ENCODE measurements at regions not wholly inside any gene's neighbourhood (a gene's known extent, or its start where the extent isn't known, plus 50 kb on each side); places are given as distances from the start of the nearest gene placed in this dataset.

- no peak for TF ChIP-seq CTCF (conservative IDR thresholded peaks at IDR 0.05; ENCODE audit: low read depth, low read length)
- TF ChIP-seq EZH2phosphoT487 (IDR thresholded peaks at IDR 0.05; ENCODE audit: borderline replicate concordance, low read length) = no peak
- TF ChIP-seq EZH2 (IDR thresholded peaks at IDR 0.05; ENCODE audit: low read length, unreplicated experiment) = no peak
Measured at GRCh38 chr2:120542911-120543527, 192.6 kb upstream of the GLI2 start.

Data from PC-3 (cell line).